Posterior cingulate gyrus (tissue), 11 donors: ENCODE measurements at regions not wholly inside any gene's neighbourhood (a gene's known extent, or its start where the extent isn't known, plus 50 kb on each side); places are given as distances from the start of the nearest gene placed in this dataset.

ENCODE experiments used
- DNase-seq, 10 donors: peaks; one replicate each; pipeline versions ENCODE4 v3.0.0 to v3.0.0-alpha.2; 2020 to 2021; ENCODE audit warnings: mixed read lengths in 3 of 10
- intact Hi-C: fragments of 100-400 bp; cut with DNase I; formaldehyde crosslinking; loops from one replicate; pipeline ENCODE4 v1.15.1; 2023

DNA sequence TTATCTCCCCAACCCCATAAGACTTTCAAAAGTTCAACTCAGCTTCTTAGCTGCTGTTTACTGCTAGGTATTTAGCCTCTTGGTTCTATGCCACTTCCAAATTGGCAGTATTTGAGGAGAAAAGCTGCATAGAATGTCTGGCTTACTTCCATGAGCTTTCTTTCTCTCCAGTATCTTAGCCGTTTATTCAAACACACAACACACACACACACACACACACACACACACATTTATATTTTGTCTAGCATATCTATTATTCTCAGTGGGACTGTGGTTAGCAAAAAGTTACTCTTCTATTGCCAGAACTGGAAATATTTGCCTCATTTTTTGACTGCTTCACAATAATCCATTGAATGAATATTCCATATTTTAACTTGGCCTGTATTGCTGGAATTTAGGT lies 634.2 kb upstream of the IMPG1 start:
- no peak for DNase-seq
- intact Hi-C loops: no loop called here

GRCh38 chr6:76706086-76706485 lies 633.6 kb upstream of the IMPG1 start:
- intact Hi-C loops: no loop called here
- DNase-seq: no peak

DNA sequence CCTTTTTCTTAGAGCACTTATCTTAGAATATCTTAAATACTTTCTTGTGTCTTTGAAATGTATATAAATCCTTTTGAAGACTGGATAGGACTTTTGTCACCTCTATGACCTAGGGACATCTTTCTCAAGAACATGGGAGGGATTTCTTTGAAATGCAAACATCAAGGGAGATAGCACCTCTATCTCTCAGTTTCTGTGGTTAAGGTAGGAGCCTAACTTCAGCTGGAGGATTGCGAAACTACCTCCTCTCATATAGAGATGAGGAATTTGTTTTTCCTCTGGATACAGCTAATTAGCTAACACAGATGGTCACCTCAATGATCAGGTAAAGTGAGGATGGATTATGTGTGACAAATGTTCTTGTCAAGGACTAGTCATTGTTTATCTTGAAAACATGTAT lies 631.3 kb upstream of the IMPG1 start:
- DNase-seq: no peak
- intact Hi-C loops: no loop called here

DNA sequence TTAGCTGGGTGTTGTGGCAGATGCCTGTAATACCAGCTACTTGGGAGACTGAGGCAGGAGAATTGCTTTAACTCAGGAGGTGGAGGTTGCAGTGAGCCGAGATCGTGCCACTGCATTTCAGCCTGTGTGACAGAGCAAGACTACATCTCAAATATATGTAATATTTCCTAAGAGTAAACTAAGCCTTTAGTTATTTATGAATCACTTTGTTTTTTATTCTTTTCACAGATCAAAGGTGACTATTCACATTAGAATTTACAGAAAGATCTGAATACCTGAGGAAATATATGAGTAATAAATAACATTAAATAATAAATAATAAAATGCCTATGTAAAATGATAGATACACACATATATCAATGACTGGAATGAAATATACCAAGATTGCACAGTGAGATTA lies 630.8 kb upstream of the IMPG1 start:
- no peak for DNase-seq
- intact Hi-C loops: no loop called here

DNA sequence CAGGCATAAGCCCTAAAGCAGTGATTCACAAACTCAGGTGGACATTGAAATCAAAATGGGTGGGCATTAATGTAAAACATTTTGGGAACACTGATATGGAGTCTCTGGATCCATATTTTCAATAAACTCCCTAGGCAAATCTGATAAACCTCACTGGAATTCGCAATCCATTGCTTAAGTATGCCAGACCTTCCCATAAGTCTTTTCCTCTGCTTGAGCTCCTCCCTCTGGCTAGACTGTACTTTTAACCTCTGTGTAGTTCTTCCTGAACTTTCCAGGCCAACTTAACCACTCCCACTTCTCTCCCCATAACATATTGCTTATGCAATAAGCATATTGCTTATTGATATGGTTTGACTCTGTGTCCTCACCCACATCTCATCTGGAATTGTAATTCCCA lies 629.7 kb upstream of the IMPG1 start:
- no peak for DNase-seq
- intact Hi-C loops: no loop called here

GRCh38 chr6:76701610-76702009 lies 629.1 kb upstream of the IMPG1 start:
- no peak for DNase-seq
- intact Hi-C loops: no loop called here

- no peak for DNase-seq
- intact Hi-C loops: no loop called here
Observed at GRCh38 chr6:76697585-76697984, 625.1 kb upstream of the IMPG1 start.

DNA sequence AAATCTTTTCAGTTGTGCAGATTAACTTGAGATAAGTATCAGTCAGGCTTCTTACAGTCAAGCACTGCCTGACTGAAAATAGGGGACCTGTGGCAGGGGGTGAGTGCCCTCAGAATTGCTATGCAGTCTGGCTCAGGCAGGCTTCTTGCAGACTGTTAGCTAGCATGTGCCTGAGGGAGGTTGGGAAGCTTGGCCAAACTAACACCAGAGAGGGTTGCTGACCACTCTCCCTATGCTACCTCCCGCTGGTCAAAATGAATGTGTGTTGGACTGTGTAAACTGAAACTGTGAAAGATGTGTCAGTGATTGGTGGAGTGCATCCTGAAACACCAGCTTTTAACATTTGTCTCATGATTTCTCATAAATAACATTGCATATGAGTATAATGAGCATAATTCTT lies 622.3 kb upstream of the IMPG1 start:
- no peak for DNase-seq
- intact Hi-C loops: no loop called here

- DNase-seq: no peak
- intact Hi-C loops: loop anchor here (5.0 kb wide), 1 partner anchor 772 kb away; no protein-coding TSS in a partner anchor
Observed at GRCh38 chr6:76684875-76685274, 612.4 kb upstream of the IMPG1 start.

DNA sequence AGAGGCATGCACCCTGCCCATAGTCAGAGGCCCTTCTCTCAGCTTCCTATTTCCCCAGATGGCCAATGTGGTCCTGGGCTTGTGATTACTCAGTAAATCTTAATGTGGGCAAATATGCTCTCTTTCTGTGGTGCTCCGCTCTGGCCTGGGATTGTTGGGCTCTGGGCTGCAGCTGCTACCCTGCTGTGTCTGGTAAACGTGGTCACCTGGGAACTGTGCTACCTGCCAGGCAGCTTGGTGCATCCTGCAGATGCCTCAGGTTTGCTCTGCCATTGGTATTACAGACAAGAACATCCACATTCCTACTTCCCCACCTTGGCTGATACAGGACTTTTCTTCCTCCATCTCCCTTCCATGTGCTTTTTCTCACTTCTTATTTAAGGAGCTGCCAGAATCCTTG lies 611.5 kb upstream of the IMPG1 start:
- no peak for DNase-seq
- intact Hi-C loops: loop anchor here (5.0 kb wide), 1 partner anchor 773 kb away; no protein-coding TSS in a partner anchor

- intact Hi-C loops: loop anchor here (5.0 kb wide), 1 partner anchor 774 kb away; no protein-coding TSS in a partner anchor
- no peak for DNase-seq
Observed at GRCh38 chr6:76682842-76683241, 610.4 kb upstream of the IMPG1 start.

- intact Hi-C loops: loop anchor here (5.0 kb wide), 1 partner anchor 776 kb away; no protein-coding TSS in a partner anchor
- no peak for DNase-seq
Observed at GRCh38 chr6:76681781-76682180, 609.3 kb upstream of the IMPG1 start.

- no peak for DNase-seq
- intact Hi-C loops: no loop called here
Observed at GRCh38 chr6:76677017-76677416, 604.6 kb upstream of the IMPG1 start.

DNA sequence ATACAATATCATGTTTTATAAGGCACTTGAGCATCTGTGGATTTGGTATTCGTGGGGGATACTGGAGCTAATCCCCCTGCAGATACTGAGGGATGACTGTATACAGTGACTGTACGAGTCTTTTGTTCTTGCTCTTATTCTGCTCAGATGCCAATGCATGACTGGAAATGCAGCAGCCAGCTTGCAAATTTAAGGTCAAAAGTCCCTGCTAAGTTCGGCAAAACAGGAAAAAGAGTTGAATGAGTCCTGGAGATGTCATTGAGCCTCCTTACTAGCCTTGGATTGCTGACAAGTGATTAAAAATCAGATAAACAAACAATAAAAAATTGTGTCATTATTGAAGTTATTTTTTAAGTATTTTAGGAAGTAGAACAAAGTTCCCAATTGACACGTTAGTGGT lies 599.3 kb upstream of the IMPG1 start:
- no peak for DNase-seq
- intact Hi-C loops: no loop called here

- no peak for DNase-seq
- intact Hi-C loops: no loop called here
Observed at GRCh38 chr6:76644231-76644630, 571.8 kb upstream of the IMPG1 start.

DNA sequence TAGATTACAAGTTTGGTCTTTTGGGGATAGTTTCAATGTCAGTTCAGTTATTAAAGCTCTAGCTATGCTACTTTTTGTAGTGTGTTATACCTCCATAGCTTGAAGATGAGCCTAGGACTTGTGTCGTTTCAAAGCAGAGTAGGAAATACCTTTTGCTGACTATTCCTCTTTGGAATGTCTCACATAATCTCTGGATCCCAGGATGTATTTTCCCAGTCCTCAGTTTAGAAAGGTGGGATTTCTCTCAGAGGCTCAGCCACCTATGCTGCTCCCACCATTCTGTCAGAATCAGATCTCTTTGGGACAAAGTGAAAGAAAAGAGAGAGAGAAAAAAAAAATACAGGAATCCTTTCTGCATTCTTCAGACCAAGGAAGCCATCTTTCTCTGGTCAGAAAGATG lies 567.5 kb upstream of the IMPG1 start:
- intact Hi-C loops: no loop called here
- DNase-seq: no peak

- intact Hi-C loops: no loop called here
- DNase-seq: no peak
Observed at GRCh38 chr6:76634695-76635094, 562.2 kb upstream of the IMPG1 start.

DNA sequence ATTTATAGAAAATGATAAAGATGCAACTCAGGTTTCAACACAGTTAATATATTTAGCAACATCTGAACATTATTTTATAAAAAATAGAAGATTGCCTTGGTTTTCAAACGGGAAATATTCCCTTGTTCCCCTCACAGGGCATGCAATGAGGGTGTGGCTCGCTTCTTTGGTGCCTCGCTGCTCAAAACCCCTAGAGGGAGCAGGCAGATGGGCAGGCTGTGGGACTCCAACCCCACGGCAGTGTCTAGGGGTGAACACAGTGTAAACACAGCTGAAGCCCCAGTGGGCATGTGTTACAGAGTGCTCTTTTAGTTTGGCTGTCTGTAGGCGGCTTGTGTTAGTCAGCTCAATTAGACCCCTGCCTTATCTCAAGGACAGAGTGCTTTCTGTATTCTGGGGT lies 560.8 kb upstream of the IMPG1 start:
- no peak for DNase-seq
- intact Hi-C loops: no loop called here

GRCh38 chr6:76631622-76632021 lies 559.2 kb upstream of the IMPG1 start:
- intact Hi-C loops: no loop called here
- DNase-seq: no peak

GRCh38 chr6:76615395-76615794 lies 542.9 kb upstream of the IMPG1 start:
- no peak for DNase-seq
- intact Hi-C loops: no loop called here

DNA sequence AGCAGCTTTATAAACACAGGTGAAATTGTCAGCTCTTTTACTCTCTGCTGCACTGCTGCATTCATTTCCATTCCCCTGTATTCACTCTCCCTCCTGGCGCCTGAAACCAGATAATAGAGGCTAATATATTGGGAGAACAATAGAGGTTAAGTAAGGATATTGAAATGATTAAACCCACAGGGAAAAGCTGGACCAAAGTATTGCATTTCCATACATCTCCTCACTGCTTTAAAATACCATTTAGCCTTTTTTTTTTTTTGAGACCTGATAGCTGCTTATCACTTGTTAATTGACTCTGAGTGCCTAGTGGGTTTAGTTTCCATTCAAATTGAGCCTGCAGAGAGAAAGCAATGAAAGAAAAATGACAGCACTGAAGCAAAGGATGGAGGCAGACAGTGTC lies 540.5 kb upstream of the IMPG1 start:
- intact Hi-C loops: no loop called here

GRCh38 chr6:76609160-76609559 lies 536.7 kb upstream of the IMPG1 start:
- no peak for DNase-seq

More for the DNA sequence above, 540.5 kb upstream of the IMPG1 start:
- DNase-seq: no peak

DNA sequence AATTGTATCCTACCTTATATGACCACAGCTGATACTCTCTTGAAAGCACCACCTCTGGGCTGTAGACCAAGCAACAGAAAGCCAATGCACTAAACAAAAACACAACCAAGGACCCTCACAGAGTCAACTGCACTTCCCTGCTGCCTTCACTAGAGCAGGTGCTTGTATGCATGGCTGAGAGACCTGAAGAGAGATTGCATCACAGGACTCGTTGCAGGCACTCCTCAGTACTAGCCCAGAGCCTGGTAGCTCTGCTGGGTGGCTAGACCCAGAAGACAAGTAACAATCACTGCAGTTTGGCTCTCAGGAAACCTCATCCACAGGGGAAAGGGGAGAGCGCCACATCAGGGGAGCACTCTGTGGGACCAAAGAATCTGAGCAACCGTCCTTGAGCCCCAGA lies 521.6 kb upstream of the IMPG1 start:
- DNase-seq: no peak
- intact Hi-C loops: no loop called here

More at GRCh38 chr6:76609160-76609559, 536.7 kb upstream of the IMPG1 start:
- intact Hi-C loops: no loop called here
